SK-N-SH (cell line): ENCODE measurements at regions not wholly inside any gene's neighbourhood (a gene's known extent, or its start where the extent isn't known, plus 50 kb on each side); places are given as distances from the start of the nearest gene placed in this dataset.

Source experiments
- CTCF ChIA-PET: fragments of 300-600, 350-600 bp; formaldehyde crosslinking; extraction: SDS; loops from one replicate; lab custom pipeline; 2021; lab: Yijun Ruan, JAX
- POLR2A ChIA-PET: fragments of 350-600 bp; sonication (Branson Sonifier 250); formaldehyde crosslinking; extraction: SDS; loops from one replicate; lab custom pipeline; 2020; ENCODE audit warnings: antibody characterized with exemption, inconsistent platforms; lab: Yijun Ruan, JAX
- DNase-seq: peaks from one replicate; pipeline ENCODE4 v3.0.0; 2012
- H2AFZ ChIP-seq: fragments of 200-600 bp; sonication (generic); 2 replicates; pipeline ENCODE4 v1.8.1; 2016; ENCODE audit warnings: antibody characterized with exemption, mild to moderate bottlenecking, low read depth
- H3F3A ChIP-seq: fragments of 200-600 bp; sonication (generic); replicated peaks from 2 replicates; pipeline ENCODE3; 2016; ENCODE audit warnings: antibody characterized with exemption, mild to moderate bottlenecking; ENCODE audit not compliant: insufficient read depth
- H3K27ac ChIP-seq, 2 experiments: fragments of 200-500 bp in 1 of 2; fragments of 200-600 bp in 1 of 2; sonication (Bioruptor generic) in 1 of 2; sonication (generic), shearing (Covaris generic) in 1 of 2; 2 replicates each; pipeline versions ENCODE4 v1.5.1 to v1.6.1; 2014 to 2016; ENCODE audit warnings: low read depth in 2 of 2, inconsistent platforms in 1 of 2, low read length in 1 of 2, mild to moderate bottlenecking in 1 of 2, mixed read lengths in 1 of 2
- H3K27me3 ChIP-seq: fragments of 200-600 bp; sonication (generic), shearing (Covaris generic); 2 replicates; pipeline ENCODE4 v1.6.1; 2016; ENCODE audit warnings: mixed run types; ENCODE audit not compliant: insufficient read depth
- H3K36me3 ChIP-seq, 2 experiments: fragments of 200-500 bp in 1 of 2; fragments of 200-600 bp in 1 of 2; sonication (Bioruptor generic) in 1 of 2; sonication (generic) in 1 of 2; replicated peaks in 1 of 2; 2 replicates each; pipeline versions ENCODE3 to v1.5.1; 2014 to 2016; ENCODE audit warnings: low read length in 1 of 2, mild to moderate bottlenecking in 1 of 2; ENCODE audit not compliant: insufficient read depth in 2 of 2, control insufficient read depth in 1 of 2
- H3K4me1 ChIP-seq, 2 experiments: fragments of 200-500 bp in 1 of 2; fragments of 200-600 bp in 1 of 2; sonication (Bioruptor generic) in 1 of 2; sonication (generic), shearing (Covaris generic) in 1 of 2; 2 replicates each; pipeline versions ENCODE4 v1.5.1 to v1.6.1; 2014 to 2016; ENCODE audit warnings: low read depth in 1 of 2, low read length in 1 of 2, mixed run types in 1 of 2; ENCODE audit not compliant: insufficient read depth in 2 of 2, control insufficient read depth in 1 of 2
- H3K4me2 ChIP-seq: fragments of 200-600 bp; sonication (generic), shearing (Covaris generic); 2 replicates; pipeline ENCODE4 v1.6.1; 2017; ENCODE audit warnings: mixed run types
- H3K4me3 ChIP-seq, 2 experiments: fragments of 200-500 bp in 1 of 2; fragments of 200-600 bp in 1 of 2; sonication (Bioruptor generic) in 1 of 2; sonication (generic), shearing (Covaris generic) in 1 of 2; 2 replicates each; pipeline versions ENCODE4 v1.5.1 to v1.8.1; 2014 to 2016; ENCODE audit warnings: low read depth in 2 of 2, inconsistent platforms in 1 of 2, low read length in 1 of 2, mild to moderate bottlenecking in 1 of 2, mixed read lengths in 1 of 2, moderate library complexity in 1 of 2
- H3K79me2 ChIP-seq: fragments of 200-600 bp; sonication (generic); 2 replicates; pipeline ENCODE4 v1.8.1; 2017; ENCODE audit warnings: mild to moderate bottlenecking; ENCODE audit not compliant: insufficient read depth
- H3K9ac ChIP-seq: fragments of 200-600 bp; sonication (generic); 2 replicates; pipeline ENCODE4 v1.6.1; 2017; ENCODE audit warnings: mixed run types
- H3K9me2 ChIP-seq: fragments of 200-600 bp; sonication (generic); 2 replicates; pipeline ENCODE4 v1.6.1; 2017; ENCODE audit warnings: mixed run types
- H3K9me3 ChIP-seq: fragments of 200-600 bp; sonication (generic); 2 replicates; pipeline ENCODE4 v1.6.1; 2017; ENCODE audit warnings: mixed run types, mild to moderate bottlenecking, moderate library complexity
- H4K20me1 ChIP-seq: fragments of 200-600 bp; sonication (generic); 2 replicates; pipeline ENCODE4 v1.6.1; 2017; ENCODE audit warnings: mild to moderate bottlenecking, mixed run types; ENCODE audit not compliant: insufficient read depth
- ELF1 ChIP-seq: IDR thresholded peaks from 2 replicates; pipeline ENCODE4 v1.4.0; 2012
- EP300 ChIP-seq, 2 experiments: IDR thresholded peaks; 2 replicates each; pipeline versions ENCODE4 v1.4.0 to v1.6.1; 2012; ENCODE audit warnings: borderline replicate concordance in 1 of 2, low read depth in 1 of 2, low read length in 1 of 2
- FOSL2 ChIP-seq: IDR thresholded peaks from 2 replicates; pipeline ENCODE4 v1.4.0; 2012; ENCODE audit warnings: low read depth, mild to moderate bottlenecking, moderate library complexity, borderline replicate concordance
- FOXJ3 ChIP-seq: sonication (generic); formaldehyde crosslinking; IDR thresholded peaks from 2 replicates; pipeline ENCODE4 v1.5.1; 2020; ENCODE audit warnings: mild to moderate bottlenecking, missing genetic modification reagents
- FOXM1 ChIP-seq: IDR thresholded peaks from 2 replicates; pipeline ENCODE4 v1.4.0; 2012; ENCODE audit warnings: low read depth, mild to moderate bottlenecking
- GABPA ChIP-seq: IDR thresholded peaks from 2 replicates; pipeline ENCODE4 v1.4.0; 2012; ENCODE audit warnings: low read depth, mild to moderate bottlenecking
- IRF3 ChIP-seq: fragments of 150-350 bp; IDR thresholded peaks from 2 replicates; pipeline ENCODE4 v1.6.1; 2016; ENCODE audit warnings: mild to moderate bottlenecking, low read depth, low read length
- JUND ChIP-seq: IDR thresholded peaks from 2 replicates; pipeline ENCODE4 v1.4.0; 2012
- MEF2A ChIP-seq: IDR thresholded peaks from 2 replicates; pipeline ENCODE4 v1.4.0; 2012; ENCODE audit warnings: low read depth, borderline replicate concordance
- MXI1 ChIP-seq: IDR thresholded peaks from 2 replicates; pipeline ENCODE4 v1.6.1; 2012; ENCODE audit warnings: mild to moderate bottlenecking, low read depth, low read length, improper control_type of control experiment
- NRF1 ChIP-seq: IDR thresholded peaks from 2 replicates; pipeline ENCODE4 v1.6.1; 2012; ENCODE audit warnings: low read depth, mild to moderate bottlenecking, low read length
- PBX3 ChIP-seq: IDR thresholded peaks from 2 replicates; pipeline ENCODE4; 2012
- RCOR1 ChIP-seq: fragments of 150-350 bp; IDR thresholded peaks from 2 replicates; pipeline ENCODE4 v1.6.1; 2017; ENCODE audit warnings: antibody characterized with exemption, low read length
- REST ChIP-seq: IDR thresholded peaks from 2 replicates; pipeline ENCODE4 v1.6.1; 2012; ENCODE audit warnings: mild to moderate bottlenecking, low read depth, low read length, moderate library complexity
- SMC3 ChIP-seq: IDR thresholded peaks from 2 replicates; pipeline ENCODE4 v1.6.1; 2012; ENCODE audit warnings: low read depth, low read length, improper control_type of control experiment
- TAF1 ChIP-seq: IDR thresholded peaks from 2 replicates; pipeline ENCODE4 v1.6.1; 2012; ENCODE audit warnings: low read depth, mild to moderate bottlenecking, low read length, moderate library complexity, borderline replicate concordance
- TCF12 ChIP-seq: IDR thresholded peaks from 2 replicates; pipeline ENCODE4 v1.4.0; 2012
- USF2 ChIP-seq: fragments of 150-350 bp; IDR thresholded peaks from 2 replicates; pipeline ENCODE4 v1.6.1; 2017; ENCODE audit warnings: antibody characterized with exemption, low read length, low read depth, borderline replicate concordance

GRCh38 chr13:84479656-84480055 lies 597.4 kb upstream of the SLITRK1 start (continued):
- TF ChIP-seq REST: no peak
- no peak for TF ChIP-seq RCOR1
- no peak for TF ChIP-seq JUND
- no peak for TF ChIP-seq FOSL2
- no peak for TF ChIP-seq EP300 (IDR thresholded peaks at IDR 0.05; ENCODE audit: borderline replicate concordance in 1 of 2, low read depth in 1 of 2, low read length in 1 of 2)
- no peak for TF ChIP-seq TCF12

GRCh38 chr13:84470528-84470927 lies 588.3 kb upstream of the SLITRK1 start:
- Histone ChIP-seq H3K9ac (no peak overlapping the region), H3K79me2 (no peaks in the 10 kb centered on the region), H3K9me2 (no peaks in the 10 kb centered on the region), H3K27ac (no peak overlapping the region), H3K4me3 (no peak overlapping the region), H2AFZ (no peak overlapping the region), H4K20me1 (no peaks in the 10 kb centered on the region), H3K4me2 (no peak overlapping the region), H3F3A (no peaks in the 10 kb centered on the region), H3K9me3 (no peaks in the 10 kb centered on the region), H3K4me1 (no peaks in the 10 kb centered on the region), H3K27me3 (no peaks in the 10 kb centered on the region), H3K36me3 (no peaks in the 10 kb centered on the region)
- CTCF ChIA-PET: no interaction called here
- no peak for DNase-seq
- POLR2A ChIA-PET: no interaction called here
- TF ChIP-seq GABPA (no peak), RCOR1 (no peak), MXI1 (no peak), EP300 (IDR thresholded peaks at IDR 0.05; ENCODE audit: borderline replicate concordance in 1 of 2, low read depth in 1 of 2, low read length in 1 of 2) (no peak), TAF1 (no peak), SMC3 (no peak), IRF3 (no peak), USF2 (no peak), MEF2A (no peak), FOXM1 (no peak), ELF1 (no peak), PBX3 (no peak), REST (no peak), FOXJ3 (CRISPR knock-in tag) (no peak), NRF1 (no peak)
